ENCODE measurements at regions not wholly inside any gene's neighbourhood (a gene's known extent, or its start where the extent isn't known, plus 50 kb on each side); places are given as distances from the start of the nearest gene placed in this dataset.

- TF ChIP-seq YY1 (IDR thresholded peaks at IDR 0.05; ENCODE audit: low read depth) (no peak), CTCF (IDR thresholded peaks at IDR 0.05) (no peak), NFIC (IDR thresholded peaks at IDR 0.05; ENCODE audit: borderline replicate concordance) (no peak), REST (IDR thresholded peaks at IDR 0.05; ENCODE audit: low read depth, low read length) (no peak), PBX3 (IDR thresholded peaks at IDR 0.05) (no peak), CHD2 (IDR thresholded peaks at IDR 0.05; ENCODE audit: low read length, partially characterized antibody) (no peak), TAF1 (IDR thresholded peaks at IDR 0.05; ENCODE audit: borderline replicate concordance, low read depth, low read length) (no peak), POLR2AphosphoS5 (IDR thresholded peaks at IDR 0.05; ENCODE audit: low read depth, low read length) (no peak), SIN3A (IDR thresholded peaks at IDR 0.05; ENCODE audit: borderline replicate concordance, low read depth, low read length) (no peak)
These were observed 753.8 kb downstream of the PLCL1 start for GRCh38 chr2:198558176-198558575.
